Inferior parietal cortex (tissue), 1 donor: ENCODE measurements at regions not wholly inside any gene's neighbourhood (a gene's known extent, or its start where the extent isn't known, plus 50 kb on each side); places are given as distances from the start of the nearest gene placed in this dataset.
"Not testable (repeated sequence)": the region's sequence is repeated elsewhere in the genome, so short reads cannot be mapped to it uniquely, and the experiment has no call there.

Experiments
- DNase-seq: peaks from one replicate; pipeline ENCODE4 v3.0.0-alpha.2; 2016; ENCODE audit errors: extremely low spot score

DNA sequence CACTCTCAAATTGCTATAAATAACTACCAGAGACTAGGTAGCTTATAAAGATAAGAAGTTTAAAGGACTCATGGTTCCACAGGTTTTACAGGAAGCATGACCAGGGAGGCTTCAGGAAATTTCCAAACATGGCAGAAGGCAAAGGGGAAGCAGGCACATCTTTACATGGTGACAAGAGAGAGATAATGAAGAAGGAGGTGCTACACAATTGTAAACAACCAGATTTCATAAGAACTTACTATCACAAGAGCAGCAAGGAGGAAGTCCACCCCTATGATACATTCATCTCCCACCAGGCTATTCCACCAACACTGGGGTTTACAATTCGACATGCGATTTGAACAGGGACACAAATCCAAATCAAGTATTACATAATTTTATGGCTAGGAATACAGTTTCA lies 257.7 kb downstream of the BTG1 start:
- DNase-seq, result no peak

DNA sequence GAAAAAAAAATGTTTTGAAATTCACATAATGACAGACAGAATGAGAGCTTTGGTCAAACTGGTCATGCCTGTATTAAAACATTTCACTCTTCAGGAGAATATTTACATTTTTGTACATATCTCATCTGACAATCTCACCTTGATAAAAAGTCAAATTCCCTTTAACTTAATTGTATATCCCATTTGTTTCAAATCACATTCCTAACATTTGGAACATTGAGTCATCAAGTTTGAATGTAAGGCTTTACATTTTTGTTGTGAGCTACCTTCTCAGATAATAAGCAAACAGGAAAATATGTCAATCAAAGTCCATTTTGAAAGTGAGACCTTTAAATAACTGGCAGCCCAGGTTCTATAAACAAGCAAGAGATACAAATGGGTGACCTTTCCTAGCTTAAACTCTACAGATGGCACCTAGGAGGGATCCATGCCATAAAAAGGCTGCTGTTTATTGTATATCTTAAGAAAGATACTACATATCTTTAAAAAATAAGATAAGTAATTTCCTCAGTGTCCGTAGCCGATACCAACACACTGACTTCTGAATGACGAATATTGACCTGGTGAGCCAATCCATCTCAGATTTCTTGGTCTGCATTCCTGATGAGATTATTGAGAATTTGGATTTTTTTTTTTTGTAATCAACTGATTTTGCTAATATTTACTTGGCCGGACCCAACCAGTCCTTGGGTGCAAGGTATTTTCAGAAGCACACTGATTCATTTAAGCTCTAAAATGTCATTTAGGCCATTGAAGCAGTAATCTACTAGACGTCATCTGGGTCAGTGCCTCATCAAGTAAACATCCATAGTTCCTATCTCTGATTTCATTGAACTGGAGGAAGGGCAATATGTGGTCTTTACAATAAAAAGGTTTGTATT lies 259.6 kb downstream of the BTG1 start:
- no peak for DNase-seq

DNA sequence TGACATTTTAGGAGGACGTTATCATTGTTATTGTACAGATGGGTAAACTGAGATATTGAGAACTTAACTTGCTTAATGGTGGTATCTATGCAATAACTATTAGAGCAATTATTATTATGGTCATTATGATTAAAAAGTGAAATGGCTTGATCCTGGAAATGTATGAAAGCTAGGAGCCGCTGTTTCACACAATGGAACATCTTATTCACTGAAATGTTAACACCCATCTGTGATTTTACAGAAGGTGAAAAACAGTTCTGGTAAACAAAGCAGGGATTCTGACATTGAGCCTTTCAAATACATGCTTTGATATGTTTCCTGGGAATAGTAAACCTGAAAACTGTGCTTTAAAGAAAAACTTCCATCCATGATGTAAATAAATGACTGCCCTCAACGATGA lies 261.4 kb downstream of the BTG1 start:
- DNase-seq, result no peak

DNA sequence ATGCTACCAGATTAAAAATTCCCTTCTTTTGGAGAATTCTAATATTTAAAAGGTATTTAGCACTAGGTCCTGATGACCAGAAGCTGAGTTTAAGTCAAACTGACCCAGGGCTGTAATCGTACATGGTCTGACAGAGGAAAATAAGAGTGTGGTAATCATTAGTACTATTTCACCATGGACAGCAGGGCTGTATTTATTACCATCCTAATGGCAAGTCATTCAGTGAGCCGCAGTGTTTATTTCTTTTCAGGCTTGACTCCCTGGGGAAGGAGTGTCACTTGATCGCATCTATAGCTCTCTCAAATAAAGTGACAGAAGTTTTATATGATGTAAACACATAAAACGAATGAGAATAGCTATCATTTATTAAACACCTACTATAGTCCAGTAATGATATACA lies 261.8 kb downstream of the BTG1 start:
- DNase-seq, result no peak

DNA sequence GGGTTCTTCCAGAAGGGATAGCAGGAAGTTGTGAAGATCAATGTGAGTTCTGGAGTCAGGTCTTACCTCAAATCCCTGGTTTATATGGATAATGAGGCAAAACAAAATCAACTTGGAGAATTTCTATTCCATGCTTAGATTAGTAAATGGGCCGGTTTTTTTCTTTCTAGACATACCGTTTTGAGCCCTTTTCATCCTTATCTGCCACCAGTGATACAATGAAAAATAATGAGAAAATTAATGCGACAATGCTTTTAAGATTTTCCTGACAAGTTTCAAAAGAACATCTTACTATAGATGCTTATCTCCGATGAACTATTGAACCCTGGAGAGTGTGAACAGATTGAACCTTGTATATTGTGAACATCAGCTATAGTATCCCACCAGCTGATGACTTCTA lies 262.7 kb downstream of the BTG1 start:
- DNase-seq, result no peak

DNA sequence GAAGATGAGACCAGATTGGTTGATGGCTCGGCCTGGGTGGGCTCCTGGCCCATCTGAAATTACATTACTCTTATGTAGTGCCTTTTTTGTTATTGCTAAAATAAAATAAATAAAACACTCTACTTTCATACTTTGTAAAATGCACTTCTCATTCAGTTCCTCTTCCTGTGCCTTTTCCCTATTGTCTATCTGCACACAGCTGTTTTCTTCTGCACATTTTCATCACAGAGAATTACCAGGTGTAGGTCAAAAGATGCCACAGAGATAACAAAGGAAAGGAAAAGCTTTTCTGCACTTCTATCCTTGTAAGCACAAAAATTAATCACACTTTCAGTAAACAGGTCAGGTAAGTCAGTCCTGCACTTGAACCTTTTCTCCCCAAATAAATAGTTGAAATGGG lies 265.1 kb downstream of the BTG1 start:
- no peak for DNase-seq

DNA sequence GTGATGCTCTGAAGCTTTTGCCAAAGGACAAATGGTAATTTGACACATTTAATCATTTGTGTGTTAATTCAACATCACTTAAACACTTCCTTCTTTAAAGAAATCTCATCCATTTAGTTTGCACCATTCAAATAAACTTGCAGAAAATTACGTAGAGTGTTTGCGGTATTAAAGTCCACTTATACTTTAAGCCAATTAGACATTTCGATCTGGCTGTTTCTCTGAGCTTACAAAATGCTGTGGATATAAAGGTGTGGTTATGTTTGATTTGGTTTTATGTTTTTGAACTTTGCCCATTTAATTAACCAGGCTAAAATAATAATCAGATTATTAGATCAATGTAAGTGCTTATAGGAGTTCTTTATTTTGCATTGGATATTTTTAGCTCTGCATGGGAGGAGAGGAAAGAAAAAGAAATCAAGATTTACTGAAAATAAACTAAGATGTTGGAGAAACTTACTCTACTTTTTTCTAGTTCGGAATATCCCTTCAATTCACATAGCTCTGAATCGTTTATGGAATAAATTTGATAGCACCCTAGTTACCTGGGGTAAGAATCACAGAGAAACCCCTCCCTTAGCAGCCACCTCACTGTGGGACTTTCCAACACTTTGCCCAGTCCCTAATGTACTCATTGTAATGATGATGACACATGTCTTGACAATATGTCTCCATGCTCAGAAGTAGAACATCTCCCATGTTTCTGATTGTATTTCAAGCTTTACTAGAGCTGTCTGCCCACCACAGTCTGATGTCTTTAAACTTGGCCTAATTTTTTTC lies 268.0 kb downstream of the BTG1 start:
- no peak for DNase-seq

DNA sequence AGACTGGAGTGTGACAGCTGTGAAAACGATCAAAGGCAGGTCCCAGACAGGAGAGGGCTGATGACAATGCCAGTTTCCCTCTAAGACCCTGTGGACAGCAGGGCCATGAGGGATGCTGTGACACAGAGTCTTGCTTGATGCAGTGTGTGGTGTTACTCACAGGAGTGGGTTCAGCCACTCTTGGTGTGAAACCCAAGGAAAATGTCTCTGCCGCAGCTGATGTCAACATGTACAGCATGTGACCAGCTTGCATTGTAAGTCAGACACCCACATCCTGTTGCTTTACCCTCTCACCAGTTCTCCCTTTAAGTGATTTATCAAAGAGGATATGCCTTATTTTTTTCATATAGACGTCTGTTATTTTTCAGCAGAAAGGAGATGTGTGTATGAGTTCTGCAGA lies 268.6 kb downstream of the BTG1 start:
- no peak for DNase-seq

DNA sequence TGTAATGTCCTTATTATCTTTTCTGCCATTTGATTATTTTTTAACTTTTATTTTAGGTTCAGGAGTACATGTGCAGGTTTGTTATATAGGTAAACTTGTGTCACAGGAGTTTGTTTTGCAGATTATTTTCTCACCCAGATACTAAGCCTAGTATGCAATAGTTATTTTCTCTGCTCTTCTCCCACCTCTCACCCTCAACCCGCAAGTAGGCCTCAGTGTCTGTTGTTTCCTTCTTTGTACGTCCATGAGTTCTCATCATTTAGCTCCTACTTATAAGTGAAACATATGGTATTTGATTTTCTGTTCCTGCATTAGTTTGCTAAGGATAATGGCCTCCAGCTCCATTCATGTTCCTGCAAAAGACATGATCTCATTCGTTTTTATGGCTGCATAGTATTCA lies 270.0 kb downstream of the BTG1 start:
- DNase-seq, result not testable (repeated sequence)

DNA sequence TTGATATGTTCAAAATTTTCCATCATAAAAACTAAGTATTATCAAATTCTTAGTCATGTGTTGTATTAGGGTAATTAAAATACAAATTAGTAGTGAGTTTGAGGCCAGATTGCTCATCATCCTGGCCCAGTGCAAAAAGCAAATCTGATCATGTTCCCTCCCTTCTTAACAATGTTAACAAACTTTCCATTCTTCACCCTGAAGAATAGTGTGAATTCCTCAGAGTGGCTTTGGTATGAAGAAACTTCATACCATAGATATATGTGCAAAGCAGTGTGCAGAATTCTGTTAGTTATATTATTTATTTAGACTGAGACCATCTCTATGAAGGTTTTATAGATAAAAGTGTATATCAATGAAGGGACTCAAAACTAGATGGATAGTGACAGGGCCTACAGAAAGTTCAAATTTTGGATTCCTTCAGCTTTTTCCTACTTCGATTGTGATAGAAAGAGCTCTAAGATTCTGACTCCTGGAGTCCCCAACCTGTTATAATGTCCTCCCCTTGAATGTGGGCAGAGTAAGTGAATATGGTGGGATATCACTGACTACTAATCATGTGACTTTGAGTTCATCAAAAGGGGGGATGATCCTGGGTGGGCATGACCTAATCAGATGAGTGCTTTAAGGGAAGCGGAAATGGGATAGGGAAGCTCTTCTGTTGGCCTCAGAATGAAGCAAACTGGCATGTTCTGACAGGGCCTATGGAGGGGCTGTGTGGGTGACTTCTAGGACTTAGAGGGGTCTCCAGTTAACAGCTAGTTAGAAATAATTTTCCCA lies 271.4 kb downstream of the BTG1 start:
- DNase-seq, result no peak

DNA sequence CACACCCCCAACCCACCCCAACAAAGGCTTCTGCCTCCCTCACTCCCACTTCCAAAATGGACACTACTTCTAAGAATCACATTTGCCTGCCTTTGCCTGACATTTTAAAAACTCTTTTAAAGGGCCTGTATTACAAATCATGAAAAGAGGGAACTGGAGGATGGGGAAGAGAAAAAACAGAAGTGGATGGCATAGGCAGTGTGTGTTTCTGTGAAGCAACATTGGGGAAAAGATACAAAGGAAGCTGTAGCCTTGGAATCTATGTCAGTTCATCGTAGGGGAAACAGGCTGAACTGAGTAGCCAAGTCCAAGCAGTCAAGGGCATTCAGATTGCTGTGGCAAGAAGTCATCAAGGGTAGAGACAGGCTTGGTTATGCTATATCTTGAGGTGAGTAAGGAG lies 273.9 kb downstream of the BTG1 start:
- DNase-seq, result no peak

DNA sequence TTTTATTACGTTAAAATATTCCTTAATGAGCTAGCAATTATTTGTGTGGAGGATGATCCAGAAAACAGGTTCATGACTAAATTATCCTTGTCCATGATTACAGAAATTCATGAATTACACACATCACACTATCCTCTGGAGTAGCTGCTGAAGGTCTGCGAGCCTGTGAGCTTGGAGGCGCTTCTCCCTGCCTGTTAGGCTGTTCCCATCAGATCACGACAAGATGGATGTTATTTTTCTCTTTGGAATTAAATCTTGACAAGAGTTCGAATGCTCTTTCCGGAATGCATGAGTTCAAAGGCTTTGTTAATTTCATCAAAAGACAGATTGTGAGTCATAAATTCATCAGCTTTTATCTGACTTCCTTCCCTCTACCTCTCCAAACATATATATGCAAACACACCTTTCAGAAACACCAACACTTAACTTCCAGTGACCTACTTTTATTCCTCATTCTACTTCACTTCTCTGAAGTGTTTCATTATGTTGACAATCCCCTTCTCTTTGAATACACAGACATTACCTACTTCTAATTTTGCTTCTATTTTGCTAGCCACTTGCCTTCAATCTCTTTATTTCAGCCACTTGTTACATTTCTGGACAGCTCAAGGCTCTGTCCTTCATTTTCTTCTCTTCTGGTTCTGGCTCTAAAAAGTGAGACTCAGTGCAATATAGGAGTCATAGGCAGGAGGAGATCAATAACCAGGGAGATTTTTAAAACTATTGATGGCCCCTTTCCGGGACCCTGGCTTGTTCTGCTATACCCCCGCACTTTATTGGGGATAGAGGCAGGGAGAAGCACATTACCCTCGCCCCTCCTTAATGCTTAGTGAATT lies 274.6 kb downstream of the BTG1 start:
- DNase-seq, result no peak

DNA sequence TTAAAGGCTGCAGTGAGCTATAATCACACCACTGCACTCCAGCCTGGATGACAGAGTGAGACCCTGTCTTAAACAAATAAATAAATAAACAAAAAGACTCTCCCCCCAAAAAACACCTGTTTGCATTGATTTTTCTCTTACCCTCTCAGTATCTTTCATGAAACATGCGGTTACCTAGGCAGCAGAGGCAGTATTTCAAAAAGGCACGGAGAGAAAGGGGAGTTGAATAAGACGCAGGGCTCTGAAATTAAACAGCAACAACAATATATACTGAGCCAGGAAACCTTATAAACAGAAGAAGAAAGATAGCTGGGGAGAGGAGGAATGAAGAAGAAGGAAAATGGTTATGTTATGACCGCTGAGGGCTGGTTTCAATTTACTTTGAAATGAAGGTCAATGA lies 277.6 kb downstream of the BTG1 start:
- no peak for DNase-seq

DNA sequence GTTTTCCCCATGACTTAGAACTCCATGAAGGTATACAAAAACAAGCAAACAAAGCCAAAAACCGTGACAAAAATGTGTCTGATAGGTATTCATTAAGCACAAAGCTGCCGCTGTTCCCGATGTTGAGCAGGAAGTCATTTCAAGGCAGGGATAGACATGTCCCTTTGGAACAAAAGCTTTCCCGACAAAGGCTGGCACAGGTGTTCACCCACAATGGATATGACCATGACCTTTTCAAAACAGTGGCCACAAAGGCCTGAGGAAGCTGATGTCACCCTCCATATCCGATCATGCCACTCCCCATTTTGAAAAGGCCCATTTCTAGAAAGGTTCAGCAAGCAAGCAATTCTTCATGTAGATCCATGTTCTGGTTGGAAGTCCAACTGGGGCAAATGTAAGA lies 279.1 kb downstream of the BTG1 start:
- DNase-seq, result no peak

DNA sequence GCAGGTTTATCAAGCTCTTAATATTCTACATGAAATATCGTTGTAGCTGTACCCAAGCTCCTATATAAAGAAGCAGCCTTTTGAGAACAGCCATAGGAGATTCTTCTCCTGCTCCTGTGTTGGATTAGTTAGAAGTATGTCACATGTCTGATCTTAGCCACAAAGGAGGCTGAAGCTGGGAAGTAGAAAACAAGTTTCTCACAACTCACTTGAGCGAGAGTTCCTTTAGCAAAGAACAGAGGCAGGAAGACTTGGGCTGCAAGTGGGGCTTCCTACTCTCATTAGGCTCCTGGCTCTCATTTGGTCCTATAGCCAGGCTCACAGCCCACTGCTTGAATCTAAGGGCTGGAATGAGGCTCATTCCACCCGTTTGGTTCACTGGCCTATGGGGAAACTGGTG lies 281.9 kb downstream of the BTG1 start:
- DNase-seq, result no peak

DNA sequence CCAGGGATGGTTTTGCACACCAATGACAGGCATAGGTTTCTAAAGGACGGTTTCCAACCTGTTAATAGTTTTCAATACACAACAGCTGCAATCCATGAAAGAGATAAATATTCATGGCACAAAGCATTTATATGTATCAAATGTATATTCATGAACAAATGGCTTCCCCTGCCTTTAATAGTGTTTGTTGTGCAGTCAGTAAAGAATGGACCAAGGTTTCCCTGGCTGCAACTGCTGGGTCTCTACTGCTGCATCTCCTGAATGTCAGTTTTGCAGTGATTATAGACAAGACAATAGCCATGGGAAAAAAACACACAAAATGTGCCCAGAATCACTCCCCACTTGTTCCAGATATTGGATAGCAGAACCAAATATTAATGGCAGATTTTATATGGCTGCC lies 284.1 kb downstream of the BTG1 start:
- DNase-seq, result no peak

DNA sequence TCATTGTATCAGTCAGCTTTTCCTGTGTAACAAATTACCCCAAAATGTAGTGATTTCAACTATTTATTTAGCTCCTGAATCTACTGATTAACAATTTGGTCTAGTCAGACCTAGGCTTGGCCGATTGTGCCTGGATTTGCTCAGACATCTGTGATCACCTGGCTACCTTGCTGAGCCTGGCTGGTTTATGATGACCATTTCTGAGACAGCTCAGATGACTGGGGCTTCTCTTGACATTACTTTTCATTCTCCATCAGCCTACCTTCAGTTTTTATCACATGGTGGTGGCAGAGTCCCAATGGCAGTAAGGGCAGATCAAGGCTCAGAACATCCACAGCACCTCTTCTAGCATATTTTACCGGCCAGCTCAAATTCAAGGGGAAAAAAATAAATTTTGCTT lies 286.3 kb downstream of the BTG1 start:
- DNase-seq, result no peak

DNA sequence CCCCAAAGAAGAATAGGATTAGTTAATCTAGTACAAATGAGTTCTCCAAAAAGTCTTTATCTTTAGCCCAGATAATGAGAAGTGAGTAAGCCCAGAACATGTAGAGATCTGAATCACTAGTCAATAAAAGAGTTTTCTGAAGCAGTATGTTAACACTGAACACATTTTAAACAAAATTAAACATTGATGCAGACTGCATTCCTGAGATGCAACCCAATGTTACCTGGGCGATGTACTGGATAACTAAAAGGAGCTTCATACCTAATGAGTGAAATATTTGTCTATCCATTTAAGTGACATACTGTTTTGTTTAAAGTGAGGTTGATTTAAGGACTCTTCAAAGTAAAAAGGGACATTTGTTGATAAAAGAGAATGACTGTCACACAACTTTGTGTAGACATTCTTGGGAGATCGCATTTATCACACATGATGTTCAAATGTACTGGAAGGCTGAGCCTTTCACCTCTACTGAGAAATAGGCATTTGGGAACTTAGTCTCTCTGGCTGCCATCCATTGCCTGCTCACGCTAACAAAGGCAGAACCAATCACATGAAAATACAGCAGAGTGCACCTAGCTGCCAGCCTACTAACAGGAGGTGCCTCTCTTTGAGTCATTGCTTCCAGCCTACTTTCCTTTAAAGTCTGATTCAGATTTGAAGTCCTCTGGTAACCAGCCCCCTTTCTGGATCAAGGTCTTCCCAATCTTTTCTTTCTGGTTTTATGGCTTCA lies 287.7 kb downstream of the BTG1 start:
- DNase-seq, result no peak

DNA sequence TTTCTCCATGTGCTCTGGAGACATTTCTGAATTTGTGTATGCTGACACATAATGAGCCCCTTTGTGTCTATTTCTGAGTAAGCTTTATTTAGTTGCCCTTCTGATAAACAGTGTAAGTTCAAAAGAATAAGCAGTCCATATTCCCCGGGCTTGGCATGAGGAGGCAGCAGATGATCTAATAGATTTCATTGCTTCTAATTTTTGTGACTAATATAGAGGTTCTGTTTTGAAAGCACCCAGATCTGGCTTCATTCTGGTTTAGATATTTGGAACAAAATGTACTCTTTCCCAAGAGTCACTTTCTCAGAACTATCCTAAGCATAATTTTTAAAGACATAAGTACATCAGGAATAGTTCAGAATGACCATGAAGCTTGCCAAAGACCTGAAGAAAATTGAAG lies 290.9 kb downstream of the BTG1 start:
- no peak for DNase-seq

DNA sequence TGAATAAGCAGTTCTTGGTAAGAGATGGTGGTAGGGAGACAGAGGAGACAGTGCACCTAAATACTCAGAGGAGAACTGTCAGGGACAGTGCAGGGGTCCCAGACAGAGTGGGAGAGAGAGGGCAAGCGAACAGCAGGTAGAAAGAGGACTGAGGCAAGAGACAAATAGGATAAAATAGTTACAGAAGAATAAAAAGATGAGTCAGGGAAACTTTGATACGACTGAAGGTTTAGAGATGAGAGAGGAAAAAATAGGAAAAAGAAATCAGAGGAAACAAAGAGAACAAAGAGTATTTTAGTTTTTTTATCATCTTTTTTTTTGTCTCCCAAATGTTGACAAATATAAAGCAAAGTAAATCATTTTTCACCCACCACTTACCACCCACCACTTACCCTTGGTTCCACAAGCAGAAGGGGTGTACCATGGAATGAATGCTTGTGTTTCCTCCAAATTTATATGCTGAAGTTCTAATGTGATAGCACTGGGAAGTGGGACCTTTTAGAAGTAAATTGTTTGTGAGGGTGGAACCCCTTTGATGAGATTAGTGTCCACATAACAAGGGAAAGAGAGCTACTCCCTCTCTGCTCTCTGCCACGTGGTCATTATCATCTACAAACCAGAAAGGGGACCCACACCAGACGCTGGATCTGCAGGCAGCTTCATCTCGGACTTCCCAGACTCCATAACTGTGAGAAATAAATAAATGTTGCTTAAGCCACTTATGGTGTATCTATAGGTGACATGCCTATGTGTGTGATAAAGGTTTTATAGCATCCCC lies 292.1 kb downstream of the BTG1 start:
- DNase-seq, result no peak
